HepG2 (cell line): ENCODE measurements at regions not wholly inside any gene's neighbourhood (a gene's known extent, or its start where the extent isn't known, plus 50 kb on each side); places are given as distances from the start of the nearest gene placed in this dataset.

Experiments
- ATAC-seq: fragments of 200-7000 bp; cut with Tn5 transposase; 3 replicates; pipeline ENCODE4 v1.9.1; 2020; ENCODE audit warnings: mild to moderate bottlenecking, moderate library complexity
- BruUV-seq: library from RNA; stranded (reverse); fragments of 400-500 nt; replicated peaks from 2 replicates; lab custom pipeline; 2021; lab: Mats Ljungman, UMichigan
- CTCF ChIA-PET: fragments of 300-600 bp; formaldehyde crosslinking; extraction: SDS; loops from one replicate; lab custom pipeline; 2021; ENCODE audit warnings: low total read pairs, inconsistent platforms, low intra/inter-chr PET ratio; lab: Yijun Ruan, JAX
- POLR2A ChIA-PET: fragments of 350-600 bp; sonication (Branson Sonifier 250); formaldehyde crosslinking; loops from one replicate; lab custom pipeline; 2020; ENCODE audit warnings: antibody characterized with exemption, inconsistent platforms; lab: Yijun Ruan, JAX
- DNase-seq: peaks from one replicate; pipeline ENCODE4 v3.0.0-alpha.2; 2015; ENCODE audit warnings: low spot score
- FAIRE-seq: peaks from 3 replicates; lab custom pipeline; 2011; peaks lifted over from hg19 to GRCh38; lab: Jason Lieb, UNC
- H2AFZ ChIP-seq: one replicate; pipeline ENCODE4 v1.6.1; 2011; ENCODE audit warnings: low read length, inconsistent platforms
- H3K27ac ChIP-seq: fragments of 300-600 bp; 3 replicates; pipeline ENCODE4 v1.8.0; 2011; ENCODE audit warnings: mixed run types, mild to moderate bottlenecking, mixed read lengths, low read length, inconsistent platforms; ENCODE audit not compliant: insufficient read depth; ENCODE audit errors: extremely low read length
- H3K27me3 ChIP-seq, 2 experiments: fragments of 200-600 bp in 1 of 2; 2 replicates in 1 of 2; 3 replicates in 1 of 2; pipeline versions ENCODE4 v1.6.0 to v1.8.0; 2011; ENCODE audit warnings: low read length in 2 of 2, mild to moderate bottlenecking in 2 of 2, moderate library complexity in 2 of 2, inconsistent platforms in 1 of 2; ENCODE audit not compliant: insufficient read depth in 2 of 2, control insufficient read depth in 1 of 2
- H3K36me3 ChIP-seq, 2 experiments: fragments of 200-600 bp in 1 of 2; replicated peaks in 1 of 2; 2 replicates in 1 of 2; 3 replicates in 1 of 2; pipeline versions ENCODE4 v1.5.1 to v1.8.0; 2011; ENCODE audit warnings: low read length in 2 of 2, inconsistent platforms in 1 of 2; ENCODE audit not compliant: insufficient read depth in 2 of 2, control insufficient read depth in 1 of 2
- H3K4me1 ChIP-seq: 2 replicates; pipeline ENCODE4 v1.5.1; 2012; ENCODE audit warnings: low read length, inconsistent platforms; ENCODE audit not compliant: insufficient read depth
- H3K4me2 ChIP-seq: 2 replicates; pipeline ENCODE4 v1.6.0; 2011; ENCODE audit warnings: low read depth, low read length, inconsistent platforms
- H3K4me3 ChIP-seq, 3 experiments: fragments of 200-600 bp in 1 of 3; sonication (generic), shearing (Covaris generic) in 1 of 3; replicated peaks in 1 of 3; 2 replicates each; pipeline ENCODE4 v1.5.1; 2011 to 2016; ENCODE audit warnings: low read length in 3 of 3, inconsistent platforms in 2 of 3, low read depth in 2 of 3, mild to moderate bottlenecking in 2 of 3, control low read depth in 1 of 3, mixed read lengths in 1 of 3; ENCODE audit not compliant: insufficient read depth in 1 of 3
- H3K79me2 ChIP-seq: one replicate; pipeline ENCODE4 v1.6.1; 2011; ENCODE audit warnings: low read length, inconsistent platforms; ENCODE audit not compliant: insufficient read depth
- H3K9ac ChIP-seq: 2 replicates; pipeline ENCODE4 v1.6.0; 2011; ENCODE audit warnings: mild to moderate bottlenecking, low read depth, low read length, inconsistent platforms; ENCODE audit not compliant: insufficient read depth
- H3K9me3 ChIP-seq: 2 replicates; pipeline ENCODE4 v1.5.1; 2012; ENCODE audit warnings: mild to moderate bottlenecking, low read length
- H4K20me1 ChIP-seq: 2 replicates; pipeline ENCODE4 v1.6.0; 2011; ENCODE audit warnings: inconsistent platforms, mild to moderate bottlenecking, low read length, moderate library complexity; ENCODE audit not compliant: insufficient read depth
- AKNA ChIP-seq: sonication (generic); formaldehyde crosslinking; IDR thresholded peaks from 2 replicates; pipeline ENCODE4 v1.4.0; 2020; ENCODE audit warnings: missing genetic modification reagents, borderline replicate concordance
- KAT8 ChIP-seq: IDR thresholded peaks from 2 replicates; pipeline ENCODE4 v1.6.1; 2016; ENCODE audit warnings: missing genetic modification reagents, missing compliant biosample characterization
- SRY ChIP-seq: sonication (generic); formaldehyde crosslinking; IDR thresholded peaks from 2 replicates; pipeline ENCODE4 v1.8.0; 2022; ENCODE audit warnings: mild to moderate bottlenecking, missing genetic modification reagents
- WGBS: methylation state at CpG from one replicate; pipeline ENCODE4 v1.1.6; 2017; ENCODE audit warnings: low lambda C conversion rate; 5-methylcytosine and 5-hydroxymethylcytosine counted together
- in situ Hi-C: cut with HindIII; loops from 2 replicates; pipeline ENCODE4 v1.10.0; 2017; ENCODE audit warnings: low pct_unique_long_range_greater_than_20kb; ENCODE audit not compliant: extremely low pct_ligation_motif_present
- intact Hi-C: fragments of 100-400 bp; cut with micrococcal nuclease; formaldehyde crosslinking; loops from one replicate; pipeline ENCODE4 v1.10.0; 2022; ENCODE audit not compliant: unreplicated experiment

- WGBS = 6% methylated on average over 1 of the region's 1 CpG
- FAIRE-seq = no peak
Measured at GRCh38 chr10:105434970-105435369, 793.9 kb downstream of the SORCS3 start.

More at GRCh38 chr10:105434970-105435369, 793.9 kb downstream of the SORCS3 start:
- no peaks in the 10 kb centered on the region for H4K20me1 ChIP-seq
- no peak for TF ChIP-seq AKNA (CRISPR knock-in tag)
- TF ChIP-seq KAT8 (CRISPR knock-in tag) = no peak
- TF ChIP-seq SRY (CRISPR knock-in tag) = no peak
- ChIA-PET CTCF (no interaction called here), POLR2A (no interaction called here)
- peaks cover 79% of the 10 kb centered on the region for H3K9me3 ChIP-seq
- DNase-seq = no peak
- H2AFZ ChIP-seq = no peak overlapping the region
- no peak overlapping the region for H3K4me2 ChIP-seq
- H3K27ac ChIP-seq = no peak overlapping the region
- H3K9ac ChIP-seq = no peak overlapping the region
- no peaks in the 10 kb centered on the region for H3K36me3 ChIP-seq
- in situ Hi-C loops (no loop called here), intact Hi-C loops (no loop called here)
- BruUV-seq = no TSS peak
- H3K4me1 ChIP-seq = no peaks in the 10 kb centered on the region
- no peak overlapping the region for H3K4me3 ChIP-seq
- no peak for ATAC-seq
- no peaks in the 10 kb centered on the region for H3K79me2 ChIP-seq
- H3K27me3 ChIP-seq = no peaks in the 10 kb centered on the region; a peak in 1 of 5 replicates
